HG02973 (cell line): ENCODE measurements at regions not wholly inside any gene's neighbourhood (a gene's known extent, or its start where the extent isn't known, plus 50 kb on each side); places are given as distances from the start of the nearest gene placed in this dataset.
"Not testable (repeated sequence)": the region's sequence is repeated elsewhere in the genome, so short reads cannot be mapped to it uniquely, and the experiment has no call there.

Experiments
- ATAC-seq: cut with Tn5 transposase; IDR thresholded peaks from one replicate; pipeline ENCODE4 v1.9.1; 2021; ENCODE audit warnings: moderate library complexity; ENCODE audit not compliant: unreplicated experiment

DNA sequence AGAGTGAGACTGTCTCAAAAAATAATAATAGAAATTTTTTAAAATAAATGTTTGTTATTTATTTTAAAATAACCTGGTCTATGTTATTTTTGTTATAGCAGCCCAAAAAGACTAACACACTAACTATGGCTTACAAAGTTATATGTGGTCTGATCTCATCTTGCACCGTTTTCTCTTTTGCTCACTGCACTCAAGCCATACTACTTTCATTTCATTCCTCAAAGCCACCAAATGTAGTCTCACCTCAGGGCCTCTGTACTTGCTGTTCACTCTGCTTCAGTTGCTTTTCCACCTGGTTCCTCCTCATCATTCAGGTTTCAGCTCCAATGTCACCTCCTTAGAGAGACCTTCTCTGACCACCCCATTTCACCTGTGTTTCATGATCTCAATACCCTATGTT lies 55.2 kb upstream of the MDM1 start:
- no peak for ATAC-seq

DNA sequence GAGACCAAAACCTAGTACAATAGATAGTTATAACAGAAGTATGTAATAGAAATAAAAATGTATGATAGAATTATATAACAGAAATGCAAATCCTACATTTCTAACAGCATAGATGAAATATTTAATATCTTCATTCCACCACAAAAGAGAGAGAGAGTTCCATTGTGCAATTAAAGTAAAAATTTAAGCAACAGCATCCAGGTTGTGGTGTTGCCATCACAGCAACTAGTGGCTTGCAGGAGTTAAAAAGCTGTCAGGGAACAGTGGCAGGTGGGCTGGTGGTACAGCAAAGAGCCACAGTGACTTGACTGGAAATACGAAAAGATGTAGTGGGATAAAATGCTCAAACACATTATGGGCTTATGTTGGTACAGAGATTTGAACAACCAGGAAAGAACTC lies 57.1 kb upstream of the MDM1 start:
- ATAC-seq: no peak

- ATAC-seq: no peak
These were observed 59.8 kb upstream of the MDM1 start for GRCh38 chr12:68391937-68392336.

DNA sequence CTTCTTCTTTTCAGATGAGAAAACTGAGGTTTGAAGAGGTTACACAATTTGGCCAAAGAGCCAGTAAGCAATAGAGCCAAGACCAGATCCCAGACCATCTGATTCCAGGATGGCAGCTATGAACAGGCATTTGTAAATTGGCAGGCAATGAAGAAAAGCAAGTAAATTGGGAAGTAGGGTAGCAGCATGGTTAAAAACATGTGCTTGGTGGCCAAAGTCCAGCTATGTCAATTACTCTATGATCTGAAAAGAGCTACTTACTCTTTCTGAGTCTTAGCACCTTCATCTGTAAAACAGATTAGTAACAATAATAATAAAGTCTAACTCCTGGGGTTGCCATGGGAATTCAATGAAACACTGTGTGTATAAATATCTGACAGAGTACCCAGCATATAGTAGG lies 60.2 kb upstream of the MDM1 start:
- no peak for ATAC-seq

- ATAC-seq: no peak
These were observed 61.3 kb upstream of the MDM1 start for GRCh38 chr12:68393417-68393816.

DNA sequence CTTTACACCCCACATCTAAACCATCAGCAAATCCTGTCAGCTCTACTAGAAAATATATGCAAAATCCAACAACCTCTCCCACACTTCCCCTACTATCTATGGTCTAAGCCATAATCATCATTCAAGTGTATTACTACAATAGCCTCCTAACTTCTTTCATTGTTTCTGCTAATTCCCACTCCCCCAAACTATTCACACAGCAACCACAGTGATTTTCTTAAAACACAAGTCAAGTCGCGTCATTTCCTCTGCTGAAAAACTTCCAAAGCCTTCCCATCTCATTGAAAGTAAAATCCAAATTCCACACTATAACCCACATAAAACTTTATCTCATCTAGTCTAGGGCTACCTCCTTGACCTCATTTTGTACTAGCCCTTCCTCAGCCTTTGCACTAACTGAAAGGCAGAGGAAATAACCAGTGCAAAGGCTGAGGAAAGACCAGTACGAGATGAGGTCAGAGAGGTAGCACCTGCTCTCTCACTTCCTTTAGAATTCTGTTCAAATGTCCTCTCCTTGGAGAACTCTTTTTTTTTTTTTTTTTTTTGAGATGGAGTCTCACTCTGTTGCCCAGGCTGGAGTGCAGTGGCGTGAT lies 65.5 kb upstream of the MDM1 start:
- no peak for ATAC-seq

- ATAC-seq: not testable (repeated sequence)
These were observed 66.5 kb upstream of the MDM1 start for GRCh38 chr12:68398689-68399088.

DNA sequence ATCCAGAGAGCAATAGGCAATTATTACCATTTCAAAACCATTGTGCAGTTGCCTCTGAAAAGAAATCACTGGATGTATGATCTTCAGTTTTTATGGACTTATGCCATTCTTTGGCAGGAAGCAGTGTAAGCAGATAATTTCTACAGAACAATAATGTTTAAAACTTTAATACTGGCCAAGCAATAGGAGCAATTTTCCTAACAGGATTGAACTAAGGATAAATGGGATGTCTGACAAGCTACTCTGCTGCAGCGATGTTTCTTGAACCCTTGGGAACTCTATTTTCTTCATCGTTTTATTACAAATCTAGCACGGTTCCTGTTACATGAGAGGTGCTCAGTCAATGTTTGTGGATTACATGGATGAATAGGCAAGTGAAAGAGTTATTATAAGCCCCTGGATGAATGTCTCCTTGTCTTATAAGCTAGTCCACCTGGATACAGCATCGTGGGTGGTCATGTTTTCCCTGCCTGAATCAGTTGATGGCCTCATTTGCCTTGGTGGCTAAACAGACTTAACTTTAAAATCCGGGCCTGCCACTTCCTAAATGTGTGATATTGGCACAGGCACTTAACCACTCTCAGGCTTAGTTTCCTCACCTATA lies 68.2 kb upstream of the MDM1 start:
- no peak for ATAC-seq

- ATAC-seq: no peak
These were observed 70.3 kb upstream of the MDM1 start for GRCh38 chr12:68402422-68402821.

- no peak for ATAC-seq
These were observed 71.1 kb upstream of the MDM1 start for GRCh38 chr12:68403296-68403695.

GRCh38 chr12:68403711-68404110 lies 71.5 kb upstream of the MDM1 start:
- no peak for ATAC-seq

DNA sequence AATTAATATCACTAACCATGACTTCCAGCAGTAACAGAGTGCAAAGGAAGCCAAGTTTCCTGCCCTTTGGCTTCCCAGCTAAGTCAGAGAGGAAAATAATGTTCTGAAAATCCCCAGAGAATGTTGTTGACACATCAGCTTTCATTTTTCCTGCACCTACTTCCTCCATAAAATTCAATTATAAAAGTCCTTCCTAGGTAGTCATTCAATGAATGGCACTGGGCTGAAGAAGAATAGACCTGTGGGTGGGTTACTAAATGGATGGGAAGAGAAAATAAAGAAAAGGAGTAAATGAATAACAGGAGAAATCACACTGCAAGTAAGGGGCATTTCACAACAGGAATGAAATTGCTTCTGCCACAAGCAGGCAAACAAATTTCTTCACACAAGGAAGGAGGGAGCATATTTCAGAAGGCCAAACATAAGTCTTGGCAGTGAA lies 73.2 kb upstream of the MDM1 start:
- ATAC-seq: no peak

- ATAC-seq: no peak
These were observed 74.0 kb upstream of the MDM1 start for GRCh38 chr12:68406134-68406576.

DNA sequence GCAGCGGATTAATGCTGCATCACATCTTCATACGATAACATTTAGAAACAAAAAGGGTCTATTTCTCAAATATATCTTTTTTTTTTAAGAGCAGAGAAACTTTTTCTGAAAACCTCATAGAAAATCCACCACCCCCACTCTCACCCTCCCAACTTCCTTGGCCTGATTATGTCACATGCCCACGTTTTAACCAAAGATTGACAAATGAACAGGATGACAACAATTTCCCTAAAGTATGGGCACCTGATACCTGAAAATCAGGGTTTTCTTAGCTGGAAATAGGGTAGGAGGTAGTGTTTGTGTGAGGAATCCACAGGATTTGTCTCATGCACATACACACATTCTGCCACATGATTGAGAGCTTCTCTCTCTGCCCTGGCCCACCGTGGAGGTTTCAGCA lies 74.7 kb upstream of the MDM1 start:
- ATAC-seq: no peak

- ATAC-seq: no peak
These were observed 78.0 kb upstream of the MDM1 start for GRCh38 chr12:68410018-68410660.

- no peak for ATAC-seq
These were observed 79.2 kb upstream of the MDM1 start for GRCh38 chr12:68411371-68411770.

GRCh38 chr12:68414988-68415387 lies 82.8 kb upstream of the MDM1 start:
- ATAC-seq: no peak

GRCh38 chr12:68416350-68416749 lies 84.2 kb upstream of the MDM1 start:
- ATAC-seq: no peak

GRCh38 chr12:68416826-68417225 lies 84.7 kb upstream of the MDM1 start:
- no peak for ATAC-seq

DNA sequence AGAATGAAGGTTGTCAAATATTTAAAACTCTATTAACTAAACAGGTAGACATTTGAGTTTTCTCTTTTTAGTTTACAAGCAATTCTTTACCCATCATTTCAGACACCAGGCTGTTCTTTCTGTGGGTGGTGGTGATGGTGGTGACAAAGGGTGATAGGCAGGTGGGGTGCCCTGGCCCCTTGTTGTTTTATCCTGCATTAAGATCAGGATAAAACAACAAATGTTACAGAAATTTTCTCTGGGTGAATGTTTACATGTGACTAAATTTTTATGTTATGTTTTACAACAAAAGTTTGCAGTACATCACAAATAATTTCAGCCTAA lies 85.9 kb upstream of the MDM1 start:
- ATAC-seq: no peak

- no peak for ATAC-seq
These were observed 88.3 kb upstream of the MDM1 start for GRCh38 chr12:68420225-68421010.

DNA sequence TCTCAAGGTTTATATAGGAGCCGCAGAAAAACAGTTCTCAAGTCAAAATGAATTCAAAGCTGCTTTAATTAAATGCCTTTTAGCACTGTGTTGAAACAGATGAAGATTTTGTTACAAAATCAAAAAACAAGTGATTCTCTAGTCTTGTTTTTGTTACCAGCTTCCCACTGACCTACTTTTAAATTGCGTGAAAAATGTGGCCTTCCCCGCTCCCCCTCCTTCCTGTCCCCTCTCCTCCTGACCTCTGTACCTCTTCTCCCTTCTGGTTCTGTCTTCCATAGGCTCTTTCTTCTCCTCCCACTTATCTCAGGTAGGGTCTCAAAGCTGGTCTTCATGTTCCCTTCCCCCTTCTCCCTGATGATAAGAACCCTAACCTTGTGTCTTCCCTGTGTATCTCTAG lies 90.0 kb upstream of the MDM1 start:
- ATAC-seq: no peak
